ENCODE measurements at regions not wholly inside any gene's neighbourhood (a gene's known extent, or its start where the extent isn't known, plus 50 kb on each side); places are given as distances from the start of the nearest gene placed in this dataset.

GRCh38 chr13:32863596-32863995, 152.6 kb upstream of the KL start:
- Histone ChIP-seq H3K36me3 (replicated peaks in 1 of 2; ENCODE audit: control insufficient read depth in 1 of 2, insufficient read depth in 2 of 2, low read length in 2 of 2) (no peaks in the 10 kb centered on the region), H3K4me3 (replicated peaks in 1 of 3; ENCODE audit: low read depth in 2 of 3, low read length in 3 of 3) (no peak overlapping the region), H3K27me3 (ENCODE audit: control insufficient read depth in 2 of 2, insufficient read depth in 2 of 2, low read length in 2 of 2) (no peaks in the 10 kb centered on the region), H4K20me1 (ENCODE audit: insufficient read depth, low read length) (no peaks in the 10 kb centered on the region), H3K9me3 (replicated peaks in 1 of 2; ENCODE audit: control insufficient read depth in 1 of 2, insufficient read depth in 1 of 2, low read length in 2 of 2) (peaks cover 21 to 27% of the 10 kb centered on the region in 2 donors), H3K4me2 (replicated peaks; ENCODE audit: extremely low read depth, low read length, poor library complexity, severe bottlenecking) (no peak overlapping the region), H2AFZ (ENCODE audit: insufficient read depth, low read depth, low read length, poor library complexity, severe bottlenecking) (no peak overlapping the region), H3K4me1 (ENCODE audit: control insufficient read depth in 1 of 2, insufficient read depth in 2 of 2, low read length in 2 of 2) (no peaks in the 10 kb centered on the region), H3K27ac (ENCODE audit: low read depth in 1 of 2, low read length in 2 of 2) (no peak overlapping the region), H3K79me2 (ENCODE audit: insufficient read depth, low read length) (no peaks in the 10 kb centered on the region), H3K9ac (ENCODE audit: insufficient read depth, low read length, poor library complexity, severe bottlenecking) (no peak overlapping the region)
- Mint-ChIP-seq H3K9me3 (peaks cover 0 to 5% (median 0%) of the 10 kb centered on the region in 7 donors), H3K36me3 (no peaks in the 10 kb centered on the region), H3K4me1 (no peaks in the 10 kb centered on the region), H3K27me3 (ENCODE audit: low read depth in 3 of 3) (no peaks in the 10 kb centered on the region), H3K27ac (no peak overlapping the region), H3K4me3 (no peak overlapping the region)
- DNase-seq = no peak
- no peak for TF ChIP-seq CTCF (IDR thresholded peaks at IDR 0.05)
- WGBS (ENCODE audit: insufficient coverage) = 96% methylated on average over 3 of the region's 3 CpGs
- intact Hi-C loops (cut with micrococcal nuclease) = no loop called here

- Histone ChIP-seq H3K4me2 (replicated peaks; ENCODE audit: extremely low read depth, low read length, poor library complexity, severe bottlenecking) (no peak overlapping the region), H2AFZ (ENCODE audit: insufficient read depth, low read depth, low read length, poor library complexity, severe bottlenecking) (no peak overlapping the region), H3K27me3 (ENCODE audit: control insufficient read depth in 2 of 2, insufficient read depth in 2 of 2, low read length in 2 of 2) (no peaks in the 10 kb centered on the region), H3K9me3 (replicated peaks in 1 of 2; ENCODE audit: control insufficient read depth in 1 of 2, insufficient read depth in 1 of 2, low read length in 2 of 2) (peaks cover 5 to 6% of the 10 kb centered on the region in 2 donors), H3K27ac (ENCODE audit: low read depth in 1 of 2, low read length in 2 of 2) (no peak overlapping the region), H3K79me2 (ENCODE audit: insufficient read depth, low read length) (no peaks in the 10 kb centered on the region), H3K9ac (ENCODE audit: insufficient read depth, low read length, poor library complexity, severe bottlenecking) (no peak overlapping the region), H4K20me1 (ENCODE audit: insufficient read depth, low read length) (no peaks in the 10 kb centered on the region), H3K4me1 (ENCODE audit: control insufficient read depth in 1 of 2, insufficient read depth in 2 of 2, low read length in 2 of 2) (no peaks in the 10 kb centered on the region), H3K4me3 (replicated peaks in 1 of 3; ENCODE audit: low read depth in 2 of 3, low read length in 3 of 3) (no peak overlapping the region), H3K36me3 (replicated peaks in 1 of 2; ENCODE audit: control insufficient read depth in 1 of 2, insufficient read depth in 2 of 2, low read length in 2 of 2) (no peaks in the 10 kb centered on the region)
- intact Hi-C loops (cut with micrococcal nuclease) = no loop called here
- no peak for DNase-seq
- Mint-ChIP-seq H3K4me1 (no peaks in the 10 kb centered on the region), H3K9me3 (peaks cover 0 to 6% (median 5%) of the 10 kb centered on the region in 7 donors), H3K27ac (no peak overlapping the region), H3K27me3 (ENCODE audit: low read depth in 3 of 3) (no peaks in the 10 kb centered on the region), H3K36me3 (no peaks in the 10 kb centered on the region), H3K4me3 (no peak overlapping the region)
- WGBS (ENCODE audit: insufficient coverage) = 95% methylated on average over 4 of the region's 4 CpGs
- no peak for TF ChIP-seq CTCF (IDR thresholded peaks at IDR 0.05)
These were observed 149.3 kb upstream of the KL start for GRCh38 chr13:32866921-32867320.

Measured in CD14-positive monocyte (primary cell).